ENCODE measurements at regions not wholly inside any gene's neighbourhood (a gene's known extent, or its start where the extent isn't known, plus 50 kb on each side); places are given as distances from the start of the nearest gene placed in this dataset.

DNA sequence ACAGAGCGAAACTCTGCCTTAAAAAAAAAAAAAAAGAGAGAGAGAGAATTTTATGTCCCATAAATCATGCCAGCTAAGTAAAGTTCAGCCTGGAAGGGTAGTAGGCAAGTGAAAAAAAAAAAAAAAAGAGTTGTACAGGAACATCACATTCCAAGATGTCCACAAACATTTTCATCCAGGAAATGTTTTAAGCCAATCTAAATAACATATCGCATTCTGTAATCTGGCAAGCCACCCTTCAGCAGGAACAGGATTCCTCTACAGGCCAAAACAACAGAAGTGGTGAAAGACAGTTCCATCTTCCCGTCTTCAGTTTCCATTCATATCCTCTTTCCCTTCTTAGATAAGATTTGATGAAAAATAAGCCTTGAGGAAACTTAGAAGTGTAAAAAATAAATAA lies 1108.1 kb upstream of the DDX18 start:
- TF ChIP-seq, protein P1, sequence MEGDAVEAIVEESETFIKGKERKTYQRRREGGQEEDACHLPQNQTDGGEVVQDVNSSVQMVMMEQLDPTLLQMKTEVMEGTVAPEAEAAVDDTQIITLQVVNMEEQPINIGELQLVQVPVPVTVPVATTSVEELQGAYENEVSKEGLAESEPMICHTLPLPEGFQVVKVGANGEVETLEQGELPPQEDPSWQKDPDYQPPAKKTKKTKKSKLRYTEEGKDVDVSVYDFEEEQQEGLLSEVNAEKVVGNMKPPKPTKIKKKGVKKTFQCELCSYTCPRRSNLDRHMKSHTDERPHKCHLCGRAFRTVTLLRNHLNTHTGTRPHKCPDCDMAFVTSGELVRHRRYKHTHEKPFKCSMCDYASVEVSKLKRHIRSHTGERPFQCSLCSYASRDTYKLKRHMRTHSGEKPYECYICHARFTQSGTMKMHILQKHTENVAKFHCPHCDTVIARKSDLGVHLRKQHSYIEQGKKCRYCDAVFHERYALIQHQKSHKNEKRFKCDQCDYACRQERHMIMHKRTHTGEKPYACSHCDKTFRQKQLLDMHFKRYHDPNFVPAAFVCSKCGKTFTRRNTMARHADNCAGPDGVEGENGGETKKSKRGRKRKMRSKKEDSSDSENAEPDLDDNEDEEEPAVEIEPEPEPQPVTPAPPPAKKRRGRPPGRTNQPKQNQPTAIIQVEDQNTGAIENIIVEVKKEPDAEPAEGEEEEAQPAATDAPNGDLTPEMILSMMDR (conservative IDR thresholded peaks at IDR 0.05 in 1 of 2, IDR thresholded peaks at IDR 0.05 in 1 of 2; ENCODE audit: low read depth in 1 of 2, low read length in 2 of 2): no peak
- no peak for TF ChIP-seq EZH2 (IDR thresholded peaks at IDR 0.05; ENCODE audit: low read length, missing control alignments)

Measured in fibroblast of lung (primary cell).